ENCODE measurements at regions not wholly inside any gene's neighbourhood (a gene's known extent, or its start where the extent isn't known, plus 50 kb on each side); places are given as distances from the start of the nearest gene placed in this dataset.
"Not testable (repeated sequence)": the region's sequence is repeated elsewhere in the genome, so short reads cannot be mapped to it uniquely, and the experiment has no call there.

GRCh38 chr21:9738527-9738926, 782.9 kb upstream of the TPTE start:
- no peak for ATAC-seq (ENCODE audit: insufficient read depth, low FRiP score)

DNA sequence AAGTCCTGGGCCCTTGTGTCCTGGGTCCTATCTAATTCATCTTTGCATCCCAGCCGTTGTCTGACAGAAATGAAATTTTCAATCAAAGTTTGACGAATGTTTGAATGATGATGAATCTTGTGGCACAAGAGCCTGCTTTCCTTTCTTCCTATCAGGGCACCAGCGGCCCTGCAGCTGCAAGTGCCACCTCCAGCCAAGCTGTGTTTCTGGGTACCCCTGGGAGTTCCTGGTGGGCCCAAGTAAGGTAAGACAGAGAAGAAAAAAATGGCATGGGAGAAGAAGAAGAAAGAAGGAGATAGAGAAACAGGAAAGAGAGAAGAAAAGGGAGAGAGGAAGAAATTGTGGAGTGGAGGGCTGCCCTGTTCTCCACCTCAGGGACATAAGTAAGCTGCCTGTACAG, 782.1 kb upstream of the TPTE start:
- Histone ChIP-seq H3K27me3 (ENCODE audit: control insufficient read depth in 3 of 3, insufficient read depth in 3 of 3, low read length in 2 of 3) (no peaks in the 10 kb centered on the region), H3K4me1 (ENCODE audit: control insufficient read depth in 5 of 5, insufficient read depth in 5 of 5, low read length in 5 of 5) (no peaks in the 10 kb centered on the region), H3K27ac (ENCODE audit: low read depth in 1 of 2, low read length in 1 of 2) (no peak overlapping the region), H3K9ac (ENCODE audit: insufficient read depth in 1 of 2, low read length in 2 of 2) (no peak overlapping the region), H3K36me3 (ENCODE audit: control insufficient read depth in 4 of 4, insufficient read depth in 4 of 4, low read length in 4 of 4) (no peaks in the 10 kb centered on the region), H3K9me3 (ENCODE audit: control insufficient read depth in 4 of 4, insufficient read depth in 3 of 4, low read length in 3 of 4) (peaks cover 0 to 33% (median 16%) of the 10 kb centered on the region in 4 donors), H3K4me3 (no peak overlapping the region)
- ATAC-seq (ENCODE audit: insufficient read depth, low FRiP score): no peak
- DNase-seq: no peak
- TF ChIP-seq, protein P1, sequence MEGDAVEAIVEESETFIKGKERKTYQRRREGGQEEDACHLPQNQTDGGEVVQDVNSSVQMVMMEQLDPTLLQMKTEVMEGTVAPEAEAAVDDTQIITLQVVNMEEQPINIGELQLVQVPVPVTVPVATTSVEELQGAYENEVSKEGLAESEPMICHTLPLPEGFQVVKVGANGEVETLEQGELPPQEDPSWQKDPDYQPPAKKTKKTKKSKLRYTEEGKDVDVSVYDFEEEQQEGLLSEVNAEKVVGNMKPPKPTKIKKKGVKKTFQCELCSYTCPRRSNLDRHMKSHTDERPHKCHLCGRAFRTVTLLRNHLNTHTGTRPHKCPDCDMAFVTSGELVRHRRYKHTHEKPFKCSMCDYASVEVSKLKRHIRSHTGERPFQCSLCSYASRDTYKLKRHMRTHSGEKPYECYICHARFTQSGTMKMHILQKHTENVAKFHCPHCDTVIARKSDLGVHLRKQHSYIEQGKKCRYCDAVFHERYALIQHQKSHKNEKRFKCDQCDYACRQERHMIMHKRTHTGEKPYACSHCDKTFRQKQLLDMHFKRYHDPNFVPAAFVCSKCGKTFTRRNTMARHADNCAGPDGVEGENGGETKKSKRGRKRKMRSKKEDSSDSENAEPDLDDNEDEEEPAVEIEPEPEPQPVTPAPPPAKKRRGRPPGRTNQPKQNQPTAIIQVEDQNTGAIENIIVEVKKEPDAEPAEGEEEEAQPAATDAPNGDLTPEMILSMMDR (IDR thresholded peaks at IDR 0.05; ENCODE audit: control extremely low read depth, extremely low read depth): no peak
- WGBS, 2 donors: 59 to 65% methylated on average over 3 of the region's 3 CpGs

More at GRCh38 chr21:9738527-9738926, 782.9 kb upstream of the TPTE start:
- Histone ChIP-seq H3K27me3 (ENCODE audit: control insufficient read depth in 3 of 3, insufficient read depth in 3 of 3, low read length in 2 of 3) (no peaks in the 10 kb centered on the region), H3K36me3 (ENCODE audit: control insufficient read depth in 4 of 4, insufficient read depth in 4 of 4, low read length in 4 of 4) (no peaks in the 10 kb centered on the region), H3K4me1 (ENCODE audit: control insufficient read depth in 5 of 5, insufficient read depth in 5 of 5, low read length in 5 of 5) (no peaks in the 10 kb centered on the region), H3K4me3 (no peak overlapping the region), H3K9ac (ENCODE audit: insufficient read depth in 1 of 2, low read length in 2 of 2) (no peak overlapping the region), H3K27ac (ENCODE audit: low read depth in 1 of 2, low read length in 1 of 2) (no peak overlapping the region), H3K9me3 (ENCODE audit: control insufficient read depth in 4 of 4, insufficient read depth in 3 of 4, low read length in 3 of 4) (peaks cover 0 to 38% (median 14%) of the 10 kb centered on the region in 4 donors)
- 33 to 51% methylated on average over 2 of the region's 2 CpGs for WGBS, 2 donors
- DNase-seq: no peak
- TF ChIP-seq, protein P1 (IDR thresholded peaks at IDR 0.05; ENCODE audit: control extremely low read depth, extremely low read depth): no peak

GRCh38 chr21:9740177-9740941, 781.0 kb upstream of the TPTE start:
- not testable (repeated sequence) for H3K4me1 ChIP-seq (ENCODE audit: control insufficient read depth in 5 of 5, insufficient read depth in 5 of 5, low read length in 5 of 5); DNase-seq; H3K27ac ChIP-seq (ENCODE audit: low read depth in 1 of 2, low read length in 1 of 2); H3K4me3 ChIP-seq; ATAC-seq (ENCODE audit: insufficient read depth, low FRiP score); H3K27me3 ChIP-seq (ENCODE audit: control insufficient read depth in 3 of 3, insufficient read depth in 3 of 3, low read length in 2 of 3); H3K36me3 ChIP-seq (ENCODE audit: control insufficient read depth in 4 of 4, insufficient read depth in 4 of 4, low read length in 4 of 4); H3K9ac ChIP-seq (ENCODE audit: insufficient read depth in 1 of 2, low read length in 2 of 2)
- 65 to 66% methylated on average over 8 of the region's 8 CpGs for WGBS, 2 donors
- peaks cover 0 to 34% (median 14%) of the 10 kb centered on the region in 4 donors for H3K9me3 ChIP-seq (ENCODE audit: control insufficient read depth in 4 of 4, insufficient read depth in 3 of 4, low read length in 3 of 4)

- not testable (repeated sequence) for H3K36me3 ChIP-seq (ENCODE audit: control insufficient read depth in 4 of 4, insufficient read depth in 4 of 4, low read length in 4 of 4); ATAC-seq (ENCODE audit: insufficient read depth, low FRiP score); H3K9ac ChIP-seq (ENCODE audit: insufficient read depth in 1 of 2, low read length in 2 of 2); DNase-seq; H3K4me1 ChIP-seq (ENCODE audit: control insufficient read depth in 5 of 5, insufficient read depth in 5 of 5, low read length in 5 of 5); H3K4me3 ChIP-seq; H3K27ac ChIP-seq (ENCODE audit: low read depth in 1 of 2, low read length in 1 of 2); H3K27me3 ChIP-seq (ENCODE audit: control insufficient read depth in 3 of 3, insufficient read depth in 3 of 3, low read length in 2 of 3)
- WGBS, 2 donors: 62 to 68% methylated on average over 8 of the region's 8 CpGs
- peaks cover 0 to 40% (median 12%) of the 10 kb centered on the region in 4 donors for H3K9me3 ChIP-seq (ENCODE audit: control insufficient read depth in 4 of 4, insufficient read depth in 3 of 4, low read length in 3 of 4)
These were observed 780.2 kb upstream of the TPTE start for GRCh38 chr21:9740991-9741742.

DNA sequence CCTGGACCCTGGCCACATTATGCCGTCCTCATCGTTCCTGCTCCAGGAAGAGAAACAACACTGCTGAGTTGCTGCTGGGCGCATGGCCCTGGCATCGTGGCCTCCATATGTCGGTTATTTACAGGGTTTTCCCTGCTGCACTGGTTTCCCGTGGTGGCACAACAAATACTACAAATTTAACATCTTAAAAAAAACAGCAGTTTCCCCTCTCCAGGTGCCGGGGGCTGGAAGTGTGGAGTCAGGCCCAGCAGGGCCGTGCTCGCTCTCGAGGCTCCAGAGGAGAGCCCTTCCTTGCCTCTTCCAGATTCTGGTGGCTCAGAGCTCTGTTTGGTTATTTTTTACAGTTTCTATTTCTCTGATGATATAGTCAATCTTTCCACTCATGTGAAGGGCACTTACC, 777.8 kb upstream of the TPTE start:
- not testable (repeated sequence) for ATAC-seq (ENCODE audit: insufficient read depth, low FRiP score); H3K27me3 ChIP-seq (ENCODE audit: control insufficient read depth in 3 of 3, insufficient read depth in 3 of 3, low read length in 2 of 3); DNase-seq; H3K36me3 ChIP-seq (ENCODE audit: control insufficient read depth in 4 of 4, insufficient read depth in 4 of 4, low read length in 4 of 4); H3K4me3 ChIP-seq; H3K4me1 ChIP-seq (ENCODE audit: control insufficient read depth in 5 of 5, insufficient read depth in 5 of 5, low read length in 5 of 5); H3K9ac ChIP-seq (ENCODE audit: insufficient read depth in 1 of 2, low read length in 2 of 2); H3K27ac ChIP-seq (ENCODE audit: low read depth in 1 of 2, low read length in 1 of 2)
- peaks cover 0 to 27% (median 6%) of the 10 kb centered on the region in 4 donors for H3K9me3 ChIP-seq (ENCODE audit: control insufficient read depth in 4 of 4, insufficient read depth in 3 of 4, low read length in 3 of 4)
- WGBS, 2 donors: 82 to 86% methylated on average over 9 to 10 of the region's 10 CpGs

DNA sequence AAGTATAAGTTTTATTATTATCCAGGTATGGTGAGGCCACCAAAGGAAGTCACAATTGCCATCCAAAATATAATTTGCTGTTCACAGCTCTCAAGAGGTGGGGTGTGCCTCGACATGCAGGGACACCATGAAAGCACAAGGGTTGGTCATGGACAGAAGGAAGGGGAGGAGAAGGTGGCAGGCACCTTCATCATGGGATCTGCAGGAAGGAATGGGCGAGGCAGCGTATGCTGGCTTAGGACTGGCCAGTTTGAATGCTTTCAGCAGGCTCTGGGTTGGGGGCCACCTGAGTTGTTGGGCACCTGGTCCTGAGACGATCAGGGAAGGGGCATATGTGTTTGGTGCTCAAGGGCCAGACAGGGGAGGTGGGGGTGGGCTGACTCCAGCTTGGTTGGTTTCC, 777.2 kb upstream of the TPTE start:
- not testable (repeated sequence) for H3K9ac ChIP-seq (ENCODE audit: insufficient read depth in 1 of 2, low read length in 2 of 2); DNase-seq; H3K27ac ChIP-seq (ENCODE audit: low read depth in 1 of 2, low read length in 1 of 2); H3K27me3 ChIP-seq (ENCODE audit: control insufficient read depth in 3 of 3, insufficient read depth in 3 of 3, low read length in 2 of 3); H3K36me3 ChIP-seq (ENCODE audit: control insufficient read depth in 4 of 4, insufficient read depth in 4 of 4, low read length in 4 of 4); H3K4me1 ChIP-seq (ENCODE audit: control insufficient read depth in 5 of 5, insufficient read depth in 5 of 5, low read length in 5 of 5); ATAC-seq (ENCODE audit: insufficient read depth, low FRiP score); H3K4me3 ChIP-seq
- WGBS, 2 donors: 36 to 42% methylated on average over 4 of the region's 4 CpGs
- peaks cover 0 to 24% (median 6%) of the 10 kb centered on the region in 4 donors for H3K9me3 ChIP-seq (ENCODE audit: control insufficient read depth in 4 of 4, insufficient read depth in 3 of 4, low read length in 3 of 4)
